GM18867 (cell line): ENCODE measurements at regions not wholly inside any gene's neighbourhood (a gene's known extent, or its start where the extent isn't known, plus 50 kb on each side); places are given as distances from the start of the nearest gene placed in this dataset.
"Not testable (repeated sequence)": the region's sequence is repeated elsewhere in the genome, so short reads cannot be mapped to it uniquely, and the experiment has no call there.

Source experiments
- ATAC-seq: cut with Tn5 transposase; IDR thresholded peaks from one replicate; pipeline ENCODE4 v1.9.1; 2021; ENCODE audit warnings: mild to moderate bottlenecking, moderate library complexity; ENCODE audit not compliant: unreplicated experiment

DNA sequence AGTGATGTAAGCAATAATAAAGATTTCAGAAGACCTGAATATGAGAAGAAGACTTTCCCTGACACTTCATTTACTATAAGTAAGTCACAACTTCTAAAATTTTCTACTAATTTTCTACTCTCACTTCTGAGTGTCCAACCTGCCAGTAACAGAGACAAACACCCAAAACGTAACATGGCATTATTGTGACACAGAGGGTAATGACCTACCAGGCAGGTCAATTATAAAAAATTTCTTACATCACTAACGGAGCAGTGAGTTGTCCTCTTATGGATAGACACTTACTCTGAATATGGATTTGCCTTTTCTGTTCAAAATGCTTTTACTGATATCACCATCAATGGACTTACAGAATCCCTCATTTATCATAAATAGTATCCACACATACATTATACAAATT, 405.9 kb upstream of the MAGEB16 start:
- ATAC-seq, result no peak

DNA sequence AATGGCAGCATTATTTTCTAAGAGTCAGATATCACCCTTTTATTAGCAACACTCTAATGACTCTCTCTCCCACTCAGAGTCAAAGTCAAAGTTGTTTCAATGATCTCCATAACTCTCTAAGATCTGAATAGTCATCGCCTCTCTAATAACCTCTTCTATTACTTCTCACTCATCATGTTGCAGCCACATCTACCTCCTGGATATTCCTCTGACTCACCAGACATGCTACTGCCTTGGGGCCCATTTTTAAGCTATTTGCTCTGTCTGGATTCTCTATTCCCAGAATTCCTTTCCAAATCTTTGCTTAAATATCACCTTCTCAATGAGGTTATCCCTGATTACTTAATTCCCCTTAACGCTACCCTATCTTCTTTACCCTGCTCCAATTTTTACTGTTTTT, 391.8 kb upstream of the MAGEB16 start:
- ATAC-seq, result no peak

DNA sequence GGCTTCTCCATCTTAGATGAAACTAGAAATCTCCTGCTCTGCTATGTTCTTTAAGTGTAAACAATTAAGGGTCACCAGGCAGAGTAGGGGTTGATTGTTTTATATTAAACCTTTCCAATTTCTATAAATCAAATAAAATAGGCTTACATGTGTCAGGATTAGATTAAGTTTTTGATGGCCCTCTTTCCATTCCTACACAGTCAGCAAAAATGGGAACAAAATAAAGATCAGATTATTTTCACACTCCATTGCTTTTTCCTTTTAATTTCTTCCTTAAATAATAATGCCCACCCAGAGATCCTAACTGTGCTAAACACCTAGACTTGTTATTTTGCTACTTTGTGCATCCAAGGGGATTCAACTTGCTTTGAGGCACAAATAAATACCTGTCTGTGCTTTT, 381.4 kb upstream of the MAGEB16 start:
- no peak for ATAC-seq

DNA sequence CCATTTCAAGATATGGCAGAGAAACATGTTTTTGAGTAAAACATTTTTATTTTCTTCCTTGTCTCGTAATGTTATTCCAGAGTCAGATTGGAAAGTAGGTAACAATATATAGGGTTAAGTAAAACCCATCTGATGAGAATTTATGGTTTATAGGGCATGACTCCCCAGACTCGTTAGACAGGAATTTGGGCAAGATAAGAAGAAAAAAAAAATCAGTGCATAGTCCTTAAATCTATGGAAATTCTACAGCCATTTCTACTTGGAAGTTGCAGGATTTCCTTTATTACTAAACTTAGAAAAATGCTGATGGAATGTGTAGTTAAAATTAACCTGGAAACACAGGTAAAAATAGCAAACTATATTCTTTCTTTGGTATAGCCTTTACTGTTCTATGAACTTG, 366.1 kb upstream of the MAGEB16 start:
- ATAC-seq, result no peak

DNA sequence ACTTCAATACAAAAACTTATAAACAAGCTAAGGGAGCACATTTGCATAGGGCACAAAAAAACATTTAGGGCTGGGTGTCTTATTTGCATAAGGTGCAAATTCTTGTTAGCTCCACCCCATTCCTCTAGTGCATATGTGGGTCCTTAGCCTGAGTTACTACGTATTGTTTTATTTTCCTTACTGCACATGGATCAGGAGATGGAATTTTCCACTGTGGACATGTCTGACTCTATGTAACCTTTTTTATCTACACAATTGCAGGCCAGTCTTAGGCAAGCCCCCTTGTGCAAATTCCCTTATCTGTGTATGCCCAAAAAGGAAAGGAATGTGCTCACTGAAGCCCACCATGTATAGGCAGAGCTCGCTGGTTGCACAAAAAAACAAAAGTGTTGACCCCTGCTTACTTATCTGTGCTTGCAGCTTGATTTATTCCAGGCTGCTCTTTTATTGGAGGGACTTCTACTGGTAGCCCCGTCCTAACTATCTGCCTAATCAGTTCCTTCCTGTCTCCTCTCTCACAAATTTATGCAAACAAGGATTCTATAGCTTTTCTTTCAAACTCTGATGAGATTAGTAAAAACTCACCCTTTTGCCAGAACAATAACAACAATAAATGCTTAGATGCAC, 359.0 kb upstream of the MAGEB16 start:
- ATAC-seq, result no peak

DNA sequence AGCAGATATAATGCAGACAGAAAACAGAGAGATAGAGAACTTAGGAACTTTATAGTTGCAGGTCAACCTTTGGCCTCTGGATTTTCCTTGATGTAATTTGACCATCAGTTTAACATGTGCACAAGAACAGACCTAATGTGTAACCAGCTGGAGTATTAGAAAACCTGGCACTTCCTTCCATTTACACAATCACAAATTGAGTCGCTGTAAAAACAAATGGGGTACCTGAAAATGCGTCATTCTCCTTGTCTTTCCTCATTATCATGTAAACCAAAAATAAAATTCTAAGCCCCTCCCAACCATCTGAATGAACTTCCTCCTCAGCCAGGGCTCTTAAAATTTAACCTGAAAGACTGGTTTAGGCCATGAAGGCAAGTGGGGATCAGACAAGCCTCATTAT, 358.4 kb upstream of the MAGEB16 start:
- ATAC-seq, result no peak

DNA sequence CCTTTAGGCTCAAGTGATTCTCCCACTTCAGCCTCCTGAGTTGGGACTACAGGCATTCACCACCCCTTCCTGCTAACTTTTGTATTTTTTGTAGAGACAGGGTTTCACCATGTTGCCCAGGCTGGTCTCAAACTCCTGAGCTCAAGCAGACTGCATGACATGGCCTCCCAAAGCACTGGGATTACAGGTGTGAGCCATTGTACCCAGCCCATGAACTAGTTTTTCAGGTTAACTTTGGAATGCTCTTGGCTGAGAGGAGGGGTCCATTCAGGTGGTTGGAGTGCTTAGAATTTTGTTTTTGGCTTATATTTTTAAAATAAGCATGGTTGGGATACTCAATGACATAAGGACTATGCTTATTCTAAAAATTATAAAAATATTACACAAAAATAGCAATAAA, 355.7 kb upstream of the MAGEB16 start:
- no peak for ATAC-seq

DNA sequence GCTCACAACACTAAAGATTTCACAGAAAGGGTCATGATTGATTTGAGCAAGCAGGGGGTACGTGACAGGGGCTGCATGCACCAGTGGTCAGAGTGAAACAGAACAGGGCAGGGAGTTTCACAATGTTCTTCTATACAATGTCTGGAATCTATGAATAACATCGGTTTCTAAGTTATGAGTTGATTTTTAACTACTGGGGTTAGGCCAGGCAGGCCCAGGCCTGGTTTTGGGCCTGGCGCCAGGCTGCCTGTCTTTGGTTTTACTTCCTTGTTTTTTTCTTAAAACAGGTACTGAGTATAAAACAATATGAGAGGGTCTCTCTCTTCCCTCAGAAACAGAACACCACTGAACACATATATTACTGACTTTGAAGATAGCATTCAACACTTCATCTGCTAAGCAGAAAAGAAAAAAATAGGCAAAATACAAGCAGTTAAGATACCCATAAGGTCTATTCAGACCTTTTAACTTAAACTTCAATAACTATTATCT, 355.0 kb upstream of the MAGEB16 start:
- not testable (repeated sequence) for ATAC-seq

DNA sequence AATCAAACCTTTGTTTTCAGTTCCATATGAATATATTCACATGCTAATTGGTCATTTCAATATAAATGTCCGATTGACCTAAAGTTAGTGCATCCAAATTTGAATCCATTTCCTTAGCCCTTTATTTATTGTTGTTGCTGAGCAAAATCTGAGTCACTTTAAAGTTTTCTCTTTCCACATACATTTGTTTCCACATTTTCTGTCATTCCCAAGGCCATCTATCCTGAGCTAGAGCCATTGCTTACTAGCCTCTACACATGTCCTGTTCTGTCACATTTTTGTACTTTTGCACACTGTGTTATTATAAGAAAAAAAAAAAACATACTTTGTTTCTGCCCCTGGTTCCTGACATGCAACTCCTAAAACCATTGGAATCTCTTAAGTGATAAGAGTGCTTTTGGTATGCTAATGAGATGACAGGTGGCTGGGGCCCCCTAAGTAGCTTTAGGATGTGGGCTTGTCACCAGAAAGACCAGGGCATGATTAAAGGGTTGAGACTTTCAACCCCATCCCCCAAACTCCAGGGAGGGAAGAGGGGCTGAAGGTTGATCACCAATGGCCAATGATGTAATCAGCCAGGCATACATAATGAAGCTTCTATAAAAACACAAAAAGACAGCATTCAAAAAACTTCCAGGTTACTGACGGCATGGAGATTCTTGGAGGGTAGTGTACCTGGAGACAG, 353.3 kb upstream of the MAGEB16 start:
- ATAC-seq, result no peak

DNA sequence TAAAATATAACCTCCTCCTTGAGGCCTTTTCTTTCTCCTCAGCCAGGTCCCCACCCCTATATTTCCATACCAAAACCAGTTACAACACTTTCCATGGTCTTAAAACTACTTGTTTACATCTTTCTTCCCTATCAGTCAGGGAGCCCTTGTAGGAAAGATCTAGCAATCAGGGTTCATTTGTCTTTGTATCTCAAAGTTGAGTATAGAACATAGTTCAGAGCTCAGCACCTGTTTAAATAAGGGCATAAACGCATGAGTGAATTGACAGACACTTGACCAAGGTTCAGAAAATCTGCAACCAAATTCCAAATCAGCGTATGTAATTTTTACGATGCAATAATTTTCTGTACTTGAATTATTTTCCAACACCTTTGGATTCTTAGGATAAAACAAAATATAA, 352.2 kb upstream of the MAGEB16 start:
- no peak for ATAC-seq

DNA sequence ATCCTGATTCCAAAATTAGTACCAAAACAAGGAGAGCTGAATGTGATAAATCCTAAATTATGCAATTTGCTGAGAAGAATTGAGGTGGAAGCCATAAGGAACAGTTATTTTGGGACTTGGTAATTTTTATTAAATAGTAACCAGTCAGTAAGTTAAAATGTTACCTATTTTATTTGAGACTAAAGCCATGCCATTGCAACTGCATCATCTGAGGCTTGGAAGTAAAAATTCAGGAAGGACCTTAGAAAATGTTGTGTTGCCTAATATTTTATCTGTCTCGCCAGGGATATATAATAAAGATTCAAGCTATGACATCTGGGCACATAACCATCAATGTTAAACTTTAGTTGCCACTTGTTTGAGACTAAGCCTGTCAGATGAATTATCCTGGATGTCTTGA, 341.3 kb upstream of the MAGEB16 start:
- no peak for ATAC-seq

DNA sequence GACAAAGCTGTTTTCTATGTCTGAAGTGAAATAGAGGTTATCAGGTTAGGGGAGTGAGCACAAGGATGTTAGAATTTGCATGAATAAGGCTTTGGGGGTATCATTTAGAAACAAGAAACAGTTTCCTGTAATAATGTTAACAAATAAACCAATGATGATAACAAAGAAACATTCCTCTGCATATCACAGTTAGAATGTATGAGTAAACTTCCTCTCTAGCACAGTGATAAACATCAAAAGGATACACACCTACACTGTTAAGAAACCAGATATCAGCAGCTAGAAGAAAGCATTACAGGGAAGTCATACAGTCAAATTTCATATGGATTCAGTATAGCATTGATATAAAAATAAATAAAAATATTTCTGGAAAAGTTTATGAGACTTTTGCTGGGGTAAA, 340.0 kb upstream of the MAGEB16 start:
- ATAC-seq, result peak; percentile 44

DNA sequence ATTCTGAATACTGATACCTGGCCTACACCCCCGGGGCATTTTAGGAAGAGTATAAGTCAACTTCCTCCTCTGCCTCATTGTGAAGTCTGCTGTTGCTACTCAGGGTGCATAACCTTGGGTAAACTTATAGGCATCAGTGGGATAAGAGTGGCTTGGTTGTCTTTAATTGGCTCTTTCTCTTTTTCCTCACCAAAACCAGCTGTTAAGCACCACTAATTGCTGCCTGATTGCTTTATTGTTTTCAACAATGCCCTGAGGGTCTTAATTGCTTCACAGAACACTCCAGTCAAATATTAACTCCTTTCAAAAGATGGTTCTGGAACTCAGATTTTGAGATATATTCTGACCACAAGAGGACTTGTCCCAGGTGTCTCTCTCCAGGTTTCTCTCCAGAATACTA, 337.0 kb upstream of the MAGEB16 start:
- ATAC-seq, result no peak

DNA sequence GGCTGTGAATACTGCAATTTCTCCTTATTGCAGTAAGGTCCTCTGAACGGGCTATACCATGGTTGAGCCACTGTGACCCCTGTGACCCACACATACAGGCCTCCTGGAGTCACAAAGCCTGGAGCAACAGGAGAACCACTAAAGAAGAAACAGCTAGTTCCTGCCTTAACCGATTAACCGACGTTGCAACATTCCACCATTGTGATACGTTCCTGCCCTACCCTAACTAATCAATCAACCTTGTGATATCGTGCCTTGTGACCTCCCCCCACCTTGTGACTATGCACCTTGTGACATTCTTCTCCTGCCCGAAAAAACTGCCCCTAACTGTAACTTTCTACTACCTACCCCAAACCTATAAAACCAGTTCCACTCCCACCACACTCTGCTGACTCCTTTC, 301.5 kb upstream of the MAGEB16 start:
- ATAC-seq, result not testable (repeated sequence)

DNA sequence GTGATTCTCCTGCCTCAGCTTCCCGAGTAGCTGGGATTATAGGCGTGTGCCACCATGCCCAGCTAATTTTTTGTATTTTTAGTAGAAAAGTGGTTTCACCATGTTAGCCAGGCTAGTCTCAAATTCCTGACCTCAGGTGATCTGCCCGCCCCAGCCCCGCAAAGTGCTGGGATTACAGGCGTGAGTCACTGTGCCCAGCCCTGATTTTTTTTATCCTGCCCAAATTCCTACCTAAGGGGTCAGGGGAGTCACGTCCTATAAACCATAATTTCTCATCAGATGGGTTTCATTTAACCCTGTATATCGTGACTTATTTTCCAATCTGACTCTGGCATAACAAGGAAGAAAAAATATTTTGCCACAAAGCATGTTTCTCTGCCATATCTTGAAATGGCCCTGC, 300.7 kb upstream of the MAGEB16 start:
- not testable (repeated sequence) for ATAC-seq

DNA sequence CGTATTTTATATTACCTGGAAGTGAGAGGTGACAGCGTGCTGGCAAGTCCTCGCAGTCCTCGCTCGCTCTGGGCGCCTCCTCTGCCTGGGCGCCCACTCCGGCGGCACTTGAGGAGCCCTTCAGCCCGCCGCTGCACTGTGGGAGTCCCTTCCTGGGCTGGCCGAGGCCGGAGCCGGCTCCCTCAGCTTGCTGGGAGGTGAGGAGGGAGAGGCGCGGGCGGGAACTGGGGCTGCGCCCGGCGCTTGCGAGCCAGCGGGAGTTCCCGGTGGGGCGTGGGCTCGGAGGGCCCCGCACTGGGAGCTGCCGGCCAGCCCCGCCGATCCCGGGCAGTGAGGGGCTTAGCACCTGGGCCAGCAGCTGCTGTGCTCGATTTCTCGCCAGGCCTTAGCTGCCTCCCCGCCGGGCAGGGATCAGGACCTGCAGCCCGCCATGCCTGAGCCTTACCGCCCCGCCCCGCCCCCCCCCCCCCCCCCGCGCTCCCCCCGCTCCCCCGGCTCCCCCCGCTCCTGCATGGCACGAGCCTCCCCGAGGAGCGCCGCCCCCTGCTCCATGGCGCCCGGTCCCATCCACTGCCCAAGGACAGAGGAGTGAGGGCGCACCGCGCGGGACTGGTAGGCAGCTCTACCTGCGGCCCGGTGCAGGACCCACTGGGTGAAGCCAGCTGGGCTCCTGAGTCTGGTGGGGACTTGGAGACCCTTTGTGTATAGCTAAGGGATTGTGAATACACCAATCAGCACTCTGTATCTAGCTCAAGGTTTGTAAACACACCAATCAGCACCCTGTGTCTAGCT, 298.9 kb upstream of the MAGEB16 start:
- ATAC-seq, result no peak

DNA sequence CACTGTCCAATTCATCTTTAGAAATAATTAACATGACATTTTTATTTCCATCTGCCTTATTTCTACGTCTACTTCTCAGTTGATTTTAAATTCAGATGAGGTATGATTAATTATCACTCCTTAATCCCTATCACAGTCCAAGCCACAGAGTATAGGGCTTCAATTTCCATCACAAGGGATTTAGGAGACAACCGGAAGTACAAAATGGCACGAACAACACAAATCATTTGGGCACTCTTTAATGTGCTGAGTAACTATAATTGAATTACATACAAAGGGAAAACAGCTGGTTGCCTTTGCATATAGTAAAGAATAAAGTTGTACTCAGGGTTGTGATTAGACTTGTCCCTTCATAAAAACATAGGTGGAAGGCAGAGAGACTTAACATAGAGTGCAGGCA, 290.4 kb upstream of the MAGEB16 start:
- no peak for ATAC-seq

DNA sequence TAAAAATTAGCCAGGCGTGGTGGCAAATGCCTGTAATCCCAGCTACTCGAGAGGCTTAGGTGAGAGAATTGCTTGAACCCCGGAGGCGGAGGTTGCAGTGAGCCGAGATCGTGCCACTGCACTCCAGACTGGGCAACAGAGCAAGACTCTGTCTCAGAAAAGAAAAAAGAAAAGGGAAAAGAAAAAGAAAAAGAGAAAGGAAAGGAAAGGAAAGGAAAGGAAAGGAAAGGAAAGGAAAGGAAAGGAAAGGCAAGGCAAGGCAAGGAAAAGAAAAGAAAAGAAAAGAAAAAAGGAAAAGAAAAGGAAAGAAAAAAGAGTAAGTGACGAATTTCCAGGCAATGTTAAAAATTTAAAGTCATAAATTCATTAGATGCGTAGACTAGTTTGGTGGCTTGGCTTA, 250.1 kb upstream of the MAGEB16 start:
- ATAC-seq, result not testable (repeated sequence)

DNA sequence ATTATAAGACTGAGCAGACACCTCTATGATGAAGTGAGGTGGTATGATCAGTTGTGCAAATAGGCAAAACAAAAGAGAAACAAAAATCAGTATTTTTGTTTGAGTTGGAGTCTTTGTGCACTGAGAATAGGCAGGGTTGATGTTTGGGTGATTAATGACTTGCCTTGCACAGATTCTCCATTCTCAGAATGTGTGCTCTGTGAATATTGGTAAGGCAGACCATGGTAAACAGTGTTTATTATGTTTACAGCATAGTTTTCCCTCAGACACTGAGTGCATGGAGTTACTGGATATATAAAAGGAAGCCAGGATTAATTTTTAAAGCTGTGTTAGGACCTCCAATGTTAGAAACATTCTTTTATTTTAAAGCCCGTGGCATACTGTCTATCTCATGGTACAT, 240.2 kb upstream of the MAGEB16 start:
- ATAC-seq, result no peak

DNA sequence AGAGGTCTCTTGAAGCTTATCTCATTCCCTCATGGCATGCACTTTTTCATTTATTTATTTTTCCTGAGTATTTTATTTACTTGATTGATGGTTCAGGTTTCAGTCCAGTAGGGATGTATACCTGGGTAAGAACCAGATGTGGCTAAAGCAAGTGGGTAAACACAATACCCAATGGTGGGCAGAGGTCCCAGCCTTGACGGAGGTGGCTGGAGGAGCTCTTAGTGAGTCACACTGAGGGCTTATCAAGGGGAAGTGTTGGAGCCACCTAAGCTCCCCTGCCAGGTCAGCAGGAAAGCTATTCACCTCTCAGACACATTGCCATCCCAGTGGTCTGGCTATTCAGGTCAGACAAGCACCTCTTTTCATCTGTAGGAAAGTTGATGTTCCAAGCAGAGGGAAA, 236.2 kb upstream of the MAGEB16 start:
- no peak for ATAC-seq

DNA sequence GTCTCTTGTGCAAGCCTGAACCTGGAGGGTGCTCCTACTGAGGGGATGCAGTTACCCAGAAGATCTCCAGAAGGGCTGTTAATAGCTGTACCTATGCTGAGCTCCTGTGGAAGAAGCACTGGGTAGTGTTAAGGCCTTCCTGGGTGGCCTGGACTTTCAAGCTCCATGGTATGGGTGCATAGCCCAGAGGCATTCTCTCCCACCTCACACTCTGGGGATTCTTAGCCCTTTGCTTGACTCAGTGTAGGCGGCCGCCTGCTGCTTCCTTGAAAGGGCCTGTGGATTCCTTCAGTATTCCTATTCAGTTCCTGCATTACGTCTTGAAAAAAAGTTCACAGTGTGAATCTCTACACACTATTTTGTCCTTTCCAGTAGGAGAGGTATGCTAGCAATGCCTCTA, 235.7 kb upstream of the MAGEB16 start:
- ATAC-seq, result no peak

DNA sequence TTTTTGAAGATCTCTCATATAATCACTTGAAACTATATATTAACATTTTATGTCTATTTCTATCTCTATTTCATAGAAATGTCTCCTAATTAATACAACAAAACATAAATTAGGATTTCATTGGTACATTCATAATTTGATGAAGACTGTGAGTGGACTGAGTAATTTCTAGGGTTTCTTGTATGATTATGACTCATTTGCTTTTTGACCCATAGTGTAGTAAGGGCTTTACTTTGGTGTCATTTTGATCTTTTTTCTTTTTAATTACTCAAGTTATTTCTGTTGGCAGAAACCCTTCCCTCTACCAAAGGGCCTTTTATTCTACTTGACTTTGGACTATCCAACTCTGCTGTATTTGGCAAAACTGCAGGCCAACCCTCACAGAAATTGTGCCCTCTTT, 207.9 kb upstream of the MAGEB16 start:
- ATAC-seq, result no peak
